ENCODE measurements at regions not wholly inside any gene's neighbourhood (a gene's known extent, or its start where the extent isn't known, plus 50 kb on each side); places are given as distances from the start of the nearest gene placed in this dataset.
A peak's percentile ranks its signal among the peaks of the same experiment; 100 is the strongest.

DNA sequence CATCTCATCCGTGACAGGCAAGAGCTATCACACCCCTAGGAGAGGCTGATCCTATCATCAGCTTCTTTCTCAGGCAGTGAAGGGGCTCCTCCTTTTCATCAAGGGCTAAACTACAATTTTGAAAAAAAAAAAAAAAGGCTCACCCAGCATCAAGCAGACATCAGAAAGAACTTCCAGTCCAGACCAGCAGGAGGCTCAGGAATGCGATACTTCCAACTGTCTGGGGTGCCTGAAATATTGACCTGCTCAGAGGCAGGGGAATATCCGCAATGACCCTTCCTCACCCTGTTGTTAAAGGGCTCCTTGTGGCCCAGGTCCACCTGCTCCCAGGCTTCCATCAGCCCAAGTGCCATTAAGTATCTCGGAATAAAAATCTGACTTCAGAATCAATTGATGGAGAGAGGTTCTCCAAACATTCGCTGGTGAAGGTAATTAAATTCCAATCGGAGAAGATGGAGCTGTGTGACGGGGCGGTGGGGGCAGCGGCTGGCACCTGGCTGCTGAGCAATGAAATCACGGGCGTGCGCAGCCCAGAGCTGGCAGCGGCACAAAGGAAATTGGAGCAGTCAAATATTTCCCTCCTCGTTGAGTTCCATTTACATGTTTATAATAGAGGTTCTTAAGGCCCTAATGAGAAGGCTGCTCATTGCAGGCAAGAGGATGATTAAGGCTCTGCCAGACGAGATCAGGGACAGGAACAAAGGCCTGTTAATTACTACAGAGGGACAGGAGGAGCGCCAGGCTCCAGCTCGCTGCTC lies 69.0 kb upstream of the THY1 start:
- DNase-seq, result no peak

- DNase-seq, result no peak
These were observed 67.5 kb upstream of the THY1 start for GRCh38 chr11:119490253-119491006.

- DNase-seq, result no peak
These were observed 66.1 kb upstream of the THY1 start for GRCh38 chr11:119489087-119489486.

- DNase-seq, result no peak
These were observed 65.5 kb upstream of the THY1 start for GRCh38 chr11:119488256-119488995.

- DNase-seq, result no peak
These were observed 63.8 kb upstream of the THY1 start for GRCh38 chr11:119486691-119487259.

GRCh38 chr11:119486016-119486415 lies 63.0 kb upstream of the THY1 start:
- no peak for DNase-seq

- no peak for DNase-seq
These were observed 62.0 kb upstream of the THY1 start for GRCh38 chr11:119484741-119485605.

DNA sequence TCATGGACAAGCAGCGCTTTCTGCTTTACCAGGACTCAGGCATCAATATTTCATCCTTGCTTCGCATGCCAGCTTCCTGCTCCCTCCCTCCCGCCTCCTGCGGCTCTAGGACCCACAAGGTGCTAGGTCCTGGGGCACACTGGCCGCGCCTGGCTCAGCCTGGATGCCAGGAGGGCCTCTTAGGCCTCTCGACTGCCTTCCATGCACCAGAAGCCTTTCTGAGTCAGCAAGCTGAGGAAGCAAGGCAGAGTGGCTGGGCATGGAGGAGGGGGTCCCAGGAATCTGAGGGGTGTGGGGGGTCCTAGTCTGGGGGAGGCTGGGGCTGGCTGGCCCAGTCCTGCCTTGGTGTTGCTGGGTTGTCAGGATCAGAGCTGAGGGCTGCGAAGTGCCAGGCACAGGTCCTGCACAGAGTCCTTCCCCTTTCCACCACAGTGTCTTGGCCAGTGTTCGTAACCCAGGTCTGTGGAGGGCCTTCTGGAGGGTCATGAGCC lies 61.0 kb upstream of the THY1 start:
- no peak for DNase-seq

- DNase-seq, result no peak
These were observed 60.4 kb upstream of the THY1 start for GRCh38 chr11:119483341-119483880.

DNA sequence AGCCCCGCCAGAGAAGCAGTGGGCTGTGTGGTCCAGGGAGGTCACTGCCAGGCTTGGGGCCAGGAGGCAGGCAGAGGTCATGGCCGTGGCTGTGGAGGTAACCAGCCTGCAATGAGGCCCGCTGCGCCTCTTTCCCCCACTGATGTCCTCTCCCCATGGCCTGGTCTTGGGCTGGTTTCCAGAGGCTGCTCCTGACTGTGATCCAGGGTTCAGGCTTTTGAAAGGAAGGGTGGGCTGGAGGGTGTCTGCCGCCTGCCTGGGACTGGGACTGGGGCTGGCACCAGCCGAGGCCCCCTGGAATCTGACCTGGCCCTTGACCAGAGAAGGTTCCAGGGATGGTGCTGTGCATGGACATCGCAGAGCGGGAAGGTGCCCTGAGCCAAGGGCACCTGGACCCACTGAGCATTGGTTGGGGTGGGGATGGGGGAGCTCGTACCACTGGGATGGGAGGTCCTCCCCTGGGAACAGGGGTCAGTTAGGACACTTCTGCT lies 59.6 kb upstream of the THY1 start:
- no peak for DNase-seq

- DNase-seq, result no peak
These were observed 58.9 kb upstream of the THY1 start for GRCh38 chr11:119481667-119482400.

GRCh38 chr11:119481021-119481666 lies 58.2 kb upstream of the THY1 start:
- peak; percentile 85 for DNase-seq

DNA sequence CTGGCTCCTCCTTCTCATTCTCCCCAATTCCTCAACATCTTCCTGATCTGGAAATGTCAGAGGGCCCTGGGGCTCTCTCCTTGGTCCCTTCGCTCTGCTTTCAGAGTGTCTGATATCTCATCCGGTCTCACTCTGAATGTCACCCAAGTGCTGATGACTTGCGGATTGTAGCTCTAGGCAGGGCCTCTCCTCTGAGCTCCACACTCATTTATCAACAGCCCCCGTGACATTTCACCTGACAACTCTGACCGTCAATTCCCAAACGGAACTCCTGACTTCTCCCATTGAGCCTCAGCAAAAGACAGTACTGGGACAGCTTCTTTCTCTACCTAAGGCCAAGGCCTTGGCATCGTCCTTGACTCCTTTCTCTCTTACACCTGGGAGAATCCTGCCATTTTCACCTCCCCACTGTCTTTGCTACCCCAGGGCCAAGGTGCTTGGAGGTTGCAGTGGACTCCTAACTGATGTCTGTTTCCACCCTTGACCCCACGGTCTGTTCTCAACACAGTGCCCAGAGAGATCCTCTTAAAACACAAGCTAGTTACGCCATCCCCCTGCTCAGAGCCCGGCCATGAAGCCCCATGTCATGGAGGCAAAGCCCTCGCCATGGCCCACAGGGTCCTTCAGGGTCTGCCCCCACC lies 57.5 kb upstream of the THY1 start:
- DNase-seq, result no peak

GRCh38 chr11:119479685-119480275 lies 56.8 kb upstream of the THY1 start:
- no peak for DNase-seq

DNA sequence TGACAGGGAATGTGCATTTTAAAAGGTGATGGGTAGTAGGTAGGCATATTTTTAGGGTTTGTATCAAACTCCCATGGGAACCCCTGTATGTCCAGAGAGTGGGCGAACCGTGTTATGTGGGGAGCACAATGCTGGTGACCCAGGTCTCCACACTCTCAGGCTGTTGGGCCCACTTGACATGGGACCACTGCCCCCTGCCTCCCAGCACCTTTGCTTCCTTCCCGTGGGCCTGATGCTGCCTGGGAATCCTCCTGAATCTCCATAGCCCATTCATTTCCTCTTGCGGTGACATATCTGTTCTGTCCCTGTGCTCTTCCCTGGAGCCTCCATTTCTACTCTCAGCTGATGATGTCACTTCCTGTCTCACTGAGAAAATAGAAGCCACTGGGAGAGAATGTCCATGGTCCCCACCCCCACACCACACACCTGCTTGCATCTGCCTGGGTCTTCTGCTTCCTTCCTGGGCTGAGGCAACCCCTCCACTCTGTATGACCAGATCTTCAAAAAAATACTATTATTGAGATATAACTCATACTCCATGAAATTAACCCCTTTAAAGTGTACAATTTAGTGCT lies 55.8 kb upstream of the THY1 start:
- DNase-seq, result no peak

DNA sequence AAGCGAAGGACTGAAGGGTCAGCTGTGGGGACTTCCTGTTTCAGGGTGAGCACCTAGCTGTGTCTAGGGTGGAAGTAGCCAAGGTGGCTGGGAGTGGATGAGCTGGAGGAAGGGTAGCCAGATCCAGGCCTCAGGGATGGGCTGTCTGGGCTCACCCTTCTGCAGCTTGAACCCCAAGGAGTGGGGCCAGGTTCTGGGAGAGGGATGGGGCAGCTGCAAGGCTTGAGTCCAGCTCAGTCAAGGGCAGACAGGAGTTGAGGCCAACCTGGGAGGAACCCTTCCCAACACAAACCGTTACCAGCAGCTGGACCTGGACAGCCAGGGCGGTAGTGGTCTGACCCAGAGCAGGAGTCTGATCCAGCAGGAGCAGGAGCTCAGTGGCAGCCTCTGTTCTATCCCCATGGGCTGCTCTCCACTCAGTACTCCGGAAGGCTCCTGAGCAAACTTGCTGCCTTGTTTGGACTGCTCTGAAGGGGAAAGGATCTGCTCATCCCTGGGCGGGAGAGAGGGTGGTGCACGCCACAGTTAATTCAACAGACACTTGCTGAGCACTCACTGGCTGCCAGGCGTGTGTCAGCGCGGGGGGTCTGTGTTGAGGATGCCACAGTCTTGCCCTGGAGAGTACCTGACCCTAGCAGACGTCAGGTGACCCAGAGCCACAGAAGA lies 53.8 kb upstream of the THY1 start:
- DNase-seq, result no peak

GRCh38 chr11:119476038-119476437 lies 53.1 kb upstream of the THY1 start:
- no peak for DNase-seq

All from muscle of arm (tissue), 1 donor.